HFFc6 (cell line): ENCODE measurements at regions not wholly inside any gene's neighbourhood (a gene's known extent, or its start where the extent isn't known, plus 50 kb on each side); places are given as distances from the start of the nearest gene placed in this dataset.

Source experiments
- DNase-seq: peaks from one replicate; pipeline ENCODE4 v3.0.0-alpha.2; 2018
- H3K27ac Mint-ChIP-seq: 2 replicates; pipeline ENCODE4 v1.8.0; 2020; ENCODE audit warnings: mild to moderate bottlenecking, mixed read lengths
- H3K27me3 Mint-ChIP-seq: 2 replicates; pipeline ENCODE4 v1.8.0; 2021; ENCODE audit warnings: mild to moderate bottlenecking, moderate library complexity, mixed read lengths; ENCODE audit not compliant: insufficient read depth
- H3K36me3 Mint-ChIP-seq: 2 replicates; pipeline ENCODE4 v1.8.0; 2021; ENCODE audit warnings: low read depth, mixed read lengths
- H3K4me1 Mint-ChIP-seq: 2 replicates; pipeline ENCODE4 v1.8.0; 2020; ENCODE audit warnings: low read depth, mixed read lengths
- H3K4me3 Mint-ChIP-seq: 2 replicates; pipeline ENCODE4 v1.8.0; 2020; ENCODE audit warnings: mild to moderate bottlenecking, moderate library complexity, mixed read lengths
- H3K9me3 Mint-ChIP-seq: 2 replicates; pipeline ENCODE4 v1.8.0; 2020; ENCODE audit warnings: mild to moderate bottlenecking, mixed read lengths
- TF ChIP-seq, protein P1 (sequence below): fragments of 200-600 bp; sonication (generic); IDR thresholded peaks from 2 replicates; pipeline ENCODE4 v1.5.0; 2021; ENCODE audit warnings: antibody characterized with exemption, mild to moderate bottlenecking

GRCh38 chr7:67863911-67864310 lies 867.3 kb downstream of the TYW1 start:
- Mint-ChIP-seq H3K4me3 (no peak overlapping the region), H3K27ac (no peak overlapping the region), H3K36me3 (no peaks in the 10 kb centered on the region), H3K9me3 (peaks cover 63% of the 10 kb centered on the region), H3K4me1 (no peaks in the 10 kb centered on the region), H3K27me3 (no peaks in the 10 kb centered on the region)
- TF ChIP-seq, protein P1, sequence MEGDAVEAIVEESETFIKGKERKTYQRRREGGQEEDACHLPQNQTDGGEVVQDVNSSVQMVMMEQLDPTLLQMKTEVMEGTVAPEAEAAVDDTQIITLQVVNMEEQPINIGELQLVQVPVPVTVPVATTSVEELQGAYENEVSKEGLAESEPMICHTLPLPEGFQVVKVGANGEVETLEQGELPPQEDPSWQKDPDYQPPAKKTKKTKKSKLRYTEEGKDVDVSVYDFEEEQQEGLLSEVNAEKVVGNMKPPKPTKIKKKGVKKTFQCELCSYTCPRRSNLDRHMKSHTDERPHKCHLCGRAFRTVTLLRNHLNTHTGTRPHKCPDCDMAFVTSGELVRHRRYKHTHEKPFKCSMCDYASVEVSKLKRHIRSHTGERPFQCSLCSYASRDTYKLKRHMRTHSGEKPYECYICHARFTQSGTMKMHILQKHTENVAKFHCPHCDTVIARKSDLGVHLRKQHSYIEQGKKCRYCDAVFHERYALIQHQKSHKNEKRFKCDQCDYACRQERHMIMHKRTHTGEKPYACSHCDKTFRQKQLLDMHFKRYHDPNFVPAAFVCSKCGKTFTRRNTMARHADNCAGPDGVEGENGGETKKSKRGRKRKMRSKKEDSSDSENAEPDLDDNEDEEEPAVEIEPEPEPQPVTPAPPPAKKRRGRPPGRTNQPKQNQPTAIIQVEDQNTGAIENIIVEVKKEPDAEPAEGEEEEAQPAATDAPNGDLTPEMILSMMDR, result no peak
- no peak for DNase-seq

DNA sequence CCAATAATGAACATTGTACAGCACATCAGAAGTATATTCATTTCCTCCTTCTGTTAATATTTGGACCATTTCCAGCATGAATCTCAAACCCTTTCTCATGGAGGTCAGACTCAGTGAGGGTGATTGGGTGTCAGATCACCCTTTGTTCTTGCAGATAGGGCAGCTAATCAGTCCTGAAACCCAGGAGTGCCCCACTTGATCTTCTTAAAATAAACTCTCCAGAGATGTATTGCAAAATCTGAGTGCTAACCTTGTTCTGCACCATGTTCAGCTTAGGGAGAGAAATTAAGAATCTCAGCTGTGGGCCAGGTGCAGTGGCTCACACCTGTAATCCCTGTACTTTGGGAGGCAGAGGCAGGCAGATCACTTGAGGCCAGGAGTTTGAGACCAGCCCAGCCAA lies 869.4 kb downstream of the TYW1 start:
- Mint-ChIP-seq H3K9me3 (peaks cover 53% of the 10 kb centered on the region), H3K4me1 (no peaks in the 10 kb centered on the region), H3K4me3 (no peak overlapping the region), H3K36me3 (no peaks in the 10 kb centered on the region), H3K27ac (no peak overlapping the region), H3K27me3 (no peaks in the 10 kb centered on the region)
- TF ChIP-seq, protein P1, result no peak
- DNase-seq, result no peak

- Mint-ChIP-seq H3K9me3 (peaks cover 54% of the 10 kb centered on the region), H3K36me3 (no peaks in the 10 kb centered on the region), H3K4me1 (no peaks in the 10 kb centered on the region), H3K4me3 (no peak overlapping the region), H3K27me3 (no peaks in the 10 kb centered on the region), H3K27ac (no peak overlapping the region)
- TF ChIP-seq, protein P1, result no peak
- DNase-seq, result no peak
Measured at GRCh38 chr7:67866812-67867211, 870.2 kb downstream of the TYW1 start.

GRCh38 chr7:67870396-67870795 lies 873.8 kb downstream of the TYW1 start:
- TF ChIP-seq, protein P1, result no peak
- Mint-ChIP-seq H3K9me3 (peaks cover 31% of the 10 kb centered on the region), H3K4me3 (no peak overlapping the region), H3K4me1 (no peaks in the 10 kb centered on the region), H3K27ac (no peak overlapping the region), H3K27me3 (no peaks in the 10 kb centered on the region), H3K36me3 (no peaks in the 10 kb centered on the region)
- no peak for DNase-seq

DNA sequence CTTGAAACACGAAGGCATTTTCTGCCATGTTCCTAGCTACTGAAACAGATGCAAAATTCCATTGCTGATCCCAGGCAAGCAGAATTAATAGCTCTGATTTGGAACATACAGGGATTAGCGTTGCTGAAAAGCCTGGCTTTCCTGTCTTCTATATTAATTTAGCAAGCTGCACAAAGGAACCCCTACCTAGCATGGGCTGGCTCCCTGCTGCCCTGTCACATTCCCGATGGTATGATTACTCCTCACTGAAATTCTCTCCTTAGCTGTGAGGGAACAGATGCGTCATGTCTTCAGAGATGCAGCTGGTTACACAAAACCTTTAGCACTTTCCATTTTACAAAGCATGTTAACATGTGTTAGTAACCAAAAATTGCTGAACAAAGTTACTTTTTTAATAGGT lies 878.9 kb downstream of the TYW1 start:
- Mint-ChIP-seq H3K9me3 (peaks cover 35% of the 10 kb centered on the region), H3K36me3 (no peaks in the 10 kb centered on the region), H3K4me3 (no peak overlapping the region), H3K4me1 (no peaks in the 10 kb centered on the region), H3K27ac (no peak overlapping the region), H3K27me3 (no peaks in the 10 kb centered on the region)
- DNase-seq, result no peak
- TF ChIP-seq, protein P1, result no peak

DNA sequence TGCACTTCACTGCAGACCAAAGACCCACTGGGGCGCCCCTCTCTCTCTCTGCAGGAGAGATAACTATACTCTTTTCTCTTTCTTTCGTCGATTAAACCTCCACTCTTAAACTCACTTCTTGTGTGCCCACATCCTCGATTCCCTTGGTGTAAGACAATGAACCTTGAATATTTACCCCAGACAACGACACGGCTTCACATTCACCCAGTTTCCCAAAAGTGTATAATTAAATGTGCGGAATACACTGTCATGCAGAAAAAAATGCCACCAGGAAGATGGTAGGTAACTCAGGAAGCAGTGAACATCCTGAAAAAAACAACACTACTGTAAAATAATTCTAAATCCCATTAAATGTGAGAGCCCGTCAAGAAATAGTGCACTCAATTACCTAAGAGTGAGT lies 882.2 kb downstream of the TYW1 start:
- Mint-ChIP-seq H3K4me1 (no peaks in the 10 kb centered on the region), H3K4me3 (no peak overlapping the region), H3K36me3 (no peaks in the 10 kb centered on the region), H3K9me3 (peaks cover 41% of the 10 kb centered on the region), H3K27ac (no peak overlapping the region), H3K27me3 (no peaks in the 10 kb centered on the region)
- TF ChIP-seq, protein P1, result no peak
- no peak for DNase-seq
